Head of caudate nucleus (tissue), 42 donors: ENCODE measurements at regions not wholly inside any gene's neighbourhood (a gene's known extent, or its start where the extent isn't known, plus 50 kb on each side); places are given as distances from the start of the nearest gene placed in this dataset.
"Not testable (repeated sequence)": the region's sequence is repeated elsewhere in the genome, so short reads cannot be mapped to it uniquely, and the experiment has no call there.

Experiments
- DNase-seq, 42 donors: peaks; one replicate each; pipeline versions ENCODE4 v3.0.0 to v3.0.0-alpha.2; 2020 to 2021; ENCODE audit warnings: mixed read lengths in 7 of 42
- intact Hi-C: fragments of 100-400 bp; cut with DNase I; formaldehyde crosslinking; loops from one replicate; pipeline ENCODE4 v1.15.0; 2022

- DNase-seq: peak in 3 of 42 donors; percentile 3 to 7 (median 3)
- intact Hi-C loops: no loop called here
Measured at GRCh38 chr2:175353275-175353674, 171.8 kb upstream of the ATP5MC3 start.

GRCh38 chr2:175351512-175351911 lies 170.0 kb upstream of the ATP5MC3 start:
- intact Hi-C loops: no loop called here
- no peak for DNase-seq

- intact Hi-C loops: no loop called here
- no peak for DNase-seq
Measured at GRCh38 chr2:175350105-175350504, 168.6 kb upstream of the ATP5MC3 start.

- intact Hi-C loops: no loop called here
- no peak for DNase-seq
Measured at GRCh38 chr2:175342085-175342484, 160.6 kb upstream of the ATP5MC3 start.

GRCh38 chr2:175330195-175330594 lies 148.7 kb upstream of the ATP5MC3 start:
- intact Hi-C loops: no loop called here
- DNase-seq: no peak

- DNase-seq: no peak
- intact Hi-C loops: no loop called here
Measured at GRCh38 chr2:175326801-175327200, 145.3 kb upstream of the ATP5MC3 start.

- intact Hi-C loops, DNase-seq: not testable (repeated sequence)
Measured at GRCh38 chr2:175326164-175326563, 144.7 kb upstream of the ATP5MC3 start.

- no peak for DNase-seq
- intact Hi-C loops: no loop called here
Measured at GRCh38 chr2:175323162-175323561, 141.7 kb upstream of the ATP5MC3 start.

- DNase-seq: no peak
- intact Hi-C loops: no loop called here
Measured at GRCh38 chr2:175318542-175318941, 137.0 kb upstream of the ATP5MC3 start.

- intact Hi-C loops: no loop called here
- no peak for DNase-seq
Measured at GRCh38 chr2:175317751-175318150, 136.2 kb upstream of the ATP5MC3 start.

GRCh38 chr2:175312137-175312536 lies 130.6 kb upstream of the ATP5MC3 start:
- DNase-seq: no peak
- intact Hi-C loops: no loop called here

- intact Hi-C loops: no loop called here
- no peak for DNase-seq
Measured at GRCh38 chr2:175310813-175311504, 129.4 kb upstream of the ATP5MC3 start.

- DNase-seq: peak in 31 of 42 donors; percentile 2 to 67 (median 21)
- intact Hi-C loops: no loop called here
Measured at GRCh38 chr2:175309799-175310198, 128.3 kb upstream of the ATP5MC3 start.

- no peak for DNase-seq
- intact Hi-C loops: no loop called here
Measured at GRCh38 chr2:175308005-175308404, 126.5 kb upstream of the ATP5MC3 start.

- intact Hi-C loops: no loop called here
- DNase-seq: no peak
Measured at GRCh38 chr2:175304541-175304940, 123.0 kb upstream of the ATP5MC3 start.

GRCh38 chr2:175293776-175294175 lies 112.3 kb upstream of the ATP5MC3 start:
- intact Hi-C loops: no loop called here
- no peak for DNase-seq

- DNase-seq: no peak
- intact Hi-C loops: no loop called here
Measured at GRCh38 chr2:175293195-175293594, 111.7 kb upstream of the ATP5MC3 start.

- intact Hi-C loops: no loop called here
- no peak for DNase-seq
Measured at GRCh38 chr2:175282886-175283285, 101.4 kb upstream of the ATP5MC3 start.

- intact Hi-C loops: no loop called here
- DNase-seq: no peak
Measured at GRCh38 chr2:175282300-175282699, 100.8 kb upstream of the ATP5MC3 start.

GRCh38 chr2:175277772-175278171 lies 96.3 kb upstream of the ATP5MC3 start:
- intact Hi-C loops: no loop called here
- no peak for DNase-seq

GRCh38 chr2:175275539-175275938 lies 94.0 kb upstream of the ATP5MC3 start:
- intact Hi-C loops: no loop called here
- no peak for DNase-seq

- intact Hi-C loops: no loop called here
- DNase-seq: no peak
Measured at GRCh38 chr2:175259164-175259563, 77.7 kb upstream of the ATP5MC3 start.
